ENCODE measurements at regions not wholly inside any gene's neighbourhood (a gene's known extent, or its start where the extent isn't known, plus 50 kb on each side); places are given as distances from the start of the nearest gene placed in this dataset.
"Not testable (repeated sequence)": the region's sequence is repeated elsewhere in the genome, so short reads cannot be mapped to it uniquely, and the experiment has no call there.

- DNase-seq (ENCODE audit: insufficient read length, low spot score) (no peak), FAIRE-seq (no peak)
- TF ChIP-seq POLR2A (IDR thresholded peaks at IDR 0.05; ENCODE audit: low read depth, low read length): no peak
Observed at GRCh38 chr12:131245564-131246355, 292.1 kb downstream of the ADGRD1 start.

DNA sequence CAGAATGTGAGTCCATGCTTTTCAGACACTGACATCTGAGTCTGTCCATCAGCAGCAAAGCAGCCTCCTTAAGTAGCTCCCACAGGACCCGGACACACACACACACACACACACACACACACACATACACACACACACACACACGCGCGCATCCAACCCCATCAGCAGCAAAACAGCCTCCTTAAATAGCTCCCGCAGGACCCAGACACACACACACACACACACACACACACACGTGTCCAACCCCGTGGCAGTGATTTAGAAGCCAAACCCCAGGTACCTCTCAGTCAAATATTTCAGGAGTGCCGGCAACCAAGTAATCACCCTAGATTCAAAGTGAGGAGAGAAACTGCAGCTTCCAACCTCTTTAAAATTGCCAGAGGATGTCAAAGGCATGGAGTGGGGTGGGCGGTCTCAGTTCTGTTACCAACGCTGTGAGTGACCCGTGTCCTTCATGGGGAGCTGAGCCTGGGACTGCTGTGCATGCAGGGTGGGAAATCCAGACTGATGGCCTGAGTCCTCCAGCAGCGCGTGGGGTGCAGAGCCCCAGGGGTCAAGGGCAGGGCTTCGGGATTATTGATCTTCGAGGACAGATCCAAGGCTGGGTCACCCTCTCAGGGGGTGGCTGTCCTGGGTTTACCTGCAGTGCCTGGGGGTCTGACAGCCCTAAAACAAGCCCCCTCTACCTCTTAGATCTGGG, 293.5 kb downstream of the ADGRD1 start:
- FAIRE-seq; DNase-seq (ENCODE audit: insufficient read length, low spot score): not testable (repeated sequence)

GRCh38 chr12:131247875-131248274, 294.2 kb downstream of the ADGRD1 start:
- not testable (repeated sequence) for DNase-seq (ENCODE audit: insufficient read length, low spot score); FAIRE-seq

- TF ChIP-seq POLR2A (IDR thresholded peaks at IDR 0.05; ENCODE audit: low read depth, low read length): no peak
- no peak for FAIRE-seq
- no peak for DNase-seq (ENCODE audit: insufficient read length, low spot score)
Observed at GRCh38 chr12:131249246-131250027, 295.7 kb downstream of the ADGRD1 start.

DNA sequence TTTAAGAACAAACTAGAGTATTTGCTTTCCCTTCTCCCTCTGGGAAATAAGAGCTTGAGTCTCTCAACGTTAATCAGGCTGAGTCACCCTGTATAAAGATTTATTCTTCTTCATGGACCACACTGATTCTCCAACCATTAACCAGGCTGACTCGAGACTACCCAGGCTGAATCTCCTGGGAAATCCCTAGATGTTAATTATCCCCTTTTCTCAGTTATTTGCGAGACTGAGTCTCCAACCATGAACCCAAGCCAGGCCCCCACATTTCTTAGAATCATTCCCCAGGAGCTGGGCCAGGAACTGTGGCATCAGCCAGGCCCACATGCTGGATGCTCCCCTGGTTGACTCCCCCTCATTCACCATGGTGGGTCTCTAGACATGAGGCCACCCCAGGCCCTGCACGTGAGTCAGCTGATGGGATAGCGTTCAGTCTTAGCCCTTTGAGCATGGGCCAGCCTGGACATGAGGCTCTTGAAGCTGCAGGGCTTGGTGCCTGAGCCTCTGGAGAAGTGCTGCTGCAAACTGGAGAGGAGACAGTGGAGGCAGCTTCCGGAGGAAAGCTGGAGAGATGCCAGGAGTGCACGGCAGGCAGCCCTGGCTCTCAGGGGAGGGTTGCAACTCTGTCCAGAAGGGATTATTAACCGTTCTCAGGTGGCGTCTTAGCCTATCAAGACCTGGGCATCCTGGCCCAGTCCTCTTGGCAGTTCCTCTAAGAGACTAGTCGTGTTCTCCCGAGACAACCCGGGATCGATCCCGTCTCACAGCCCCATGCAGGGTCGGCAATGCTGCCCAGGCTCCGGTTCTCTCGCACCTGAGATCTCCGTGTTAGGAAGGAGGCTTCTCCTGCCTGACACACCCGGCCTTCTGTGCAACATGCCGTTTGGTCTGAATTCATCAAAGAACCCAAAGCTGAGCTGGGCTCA, 296.6 kb downstream of the ADGRD1 start:
- TF ChIP-seq POLR2A (IDR thresholded peaks at IDR 0.05; ENCODE audit: low read depth, low read length): no peak
- DNase-seq (ENCODE audit: insufficient read length, low spot score): no peak
- no peak for FAIRE-seq

DNA sequence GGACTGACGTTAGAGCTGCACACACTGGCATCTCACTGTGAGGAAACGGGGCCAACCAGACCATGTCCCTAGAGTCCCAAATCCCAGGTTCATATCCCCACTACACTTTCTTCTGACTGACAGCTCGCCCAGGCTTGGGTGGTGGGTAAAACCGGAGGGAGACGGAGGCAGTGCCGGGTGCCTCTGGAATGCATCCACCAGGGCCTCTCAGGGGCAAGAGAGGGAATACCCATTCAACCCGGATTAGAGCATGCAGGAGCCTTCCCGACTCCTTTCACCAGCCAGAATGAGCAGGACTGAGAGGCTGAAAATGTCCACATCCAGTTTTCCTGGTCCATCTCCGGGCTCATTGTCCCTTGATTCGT, 297.2 kb downstream of the ADGRD1 start:
- FAIRE-seq (no peak), DNase-seq (ENCODE audit: insufficient read length, low spot score) (no peak)
- no peak for TF ChIP-seq POLR2A (IDR thresholded peaks at IDR 0.05; ENCODE audit: low read depth, low read length)

- TF ChIP-seq POLR2A (IDR thresholded peaks at IDR 0.05; ENCODE audit: low read depth, low read length): no peak
- DNase-seq (ENCODE audit: insufficient read length, low spot score) (no peak), FAIRE-seq (no peak)
Observed at GRCh38 chr12:131251336-131252101, 297.8 kb downstream of the ADGRD1 start.

- no peak for FAIRE-seq
- no peak for DNase-seq (ENCODE audit: insufficient read length, low spot score)
- no peak for TF ChIP-seq POLR2A (IDR thresholded peaks at IDR 0.05; ENCODE audit: low read depth, low read length)
Observed at GRCh38 chr12:131253376-131254026, 299.8 kb downstream of the ADGRD1 start.

- DNase-seq (ENCODE audit: insufficient read length, low spot score) (no peak), FAIRE-seq (no peak)
- no peak for TF ChIP-seq POLR2A (IDR thresholded peaks at IDR 0.05; ENCODE audit: low read depth, low read length)
Observed at GRCh38 chr12:131254374-131254773, 300.7 kb downstream of the ADGRD1 start.

GRCh38 chr12:131258398-131258797, 304.7 kb downstream of the ADGRD1 start:
- DNase-seq (ENCODE audit: insufficient read length, low spot score) (no peak), FAIRE-seq (no peak)
- no peak for TF ChIP-seq POLR2A (IDR thresholded peaks at IDR 0.05; ENCODE audit: low read depth, low read length)

- no peak for TF ChIP-seq POLR2A (IDR thresholded peaks at IDR 0.05; ENCODE audit: low read depth, low read length)
- no peak for DNase-seq (ENCODE audit: insufficient read length, low spot score)
- no peak for FAIRE-seq
Observed at GRCh38 chr12:131260251-131260905, 306.7 kb downstream of the ADGRD1 start.

DNA sequence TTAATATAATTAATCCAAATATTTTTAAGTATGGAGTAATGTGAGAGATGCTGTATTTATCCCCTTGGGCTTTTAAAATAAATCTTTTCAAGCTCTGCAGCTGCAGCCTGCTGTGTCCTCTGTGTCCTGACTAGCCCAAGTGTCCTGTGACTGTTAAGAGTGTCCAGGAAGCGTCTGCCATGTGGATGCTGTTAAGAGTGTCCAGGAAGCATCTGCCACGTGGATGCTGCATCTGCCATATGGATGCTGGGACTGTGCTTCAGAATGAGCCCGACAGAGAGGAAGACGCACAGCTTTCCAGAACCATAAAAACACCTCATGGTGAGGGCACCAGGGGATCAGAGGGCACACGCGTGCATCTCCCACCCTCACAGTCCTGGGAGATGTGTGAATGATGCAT, 307.2 kb downstream of the ADGRD1 start:
- FAIRE-seq (no peak), DNase-seq (ENCODE audit: insufficient read length, low spot score) (no peak)
- TF ChIP-seq POLR2A (IDR thresholded peaks at IDR 0.05; ENCODE audit: low read depth, low read length): no peak

All from H54 (cell line).